Ectodermal cell (in vitro differentiated cells): ENCODE measurements at regions not wholly inside any gene's neighbourhood (a gene's known extent, or its start where the extent isn't known, plus 50 kb on each side); places are given as distances from the start of the nearest gene placed in this dataset.

Source experiments
- H3K27ac ChIP-seq: 2 replicates; pipeline ENCODE4 v1.7.0; 2013; ENCODE audit warnings: mild to moderate bottlenecking, low read depth, low read length; ENCODE audit not compliant: insufficient read depth, poor library complexity, severe bottlenecking
- H3K27me3 ChIP-seq: 2 replicates; pipeline ENCODE4 v1.7.0; 2013; ENCODE audit warnings: mild to moderate bottlenecking, low read length; ENCODE audit not compliant: insufficient read depth, control insufficient read depth, poor library complexity, severe bottlenecking
- H3K36me3 ChIP-seq: one replicate; pipeline ENCODE4 v1.7.0; 2013; ENCODE audit warnings: low read length; ENCODE audit not compliant: control insufficient read depth, insufficient read depth
- H3K4me1 ChIP-seq: one replicate; pipeline ENCODE4 v1.7.0; 2013; ENCODE audit warnings: low read length; ENCODE audit not compliant: control insufficient read depth, insufficient read depth
- H3K4me3 ChIP-seq: 2 replicates; pipeline ENCODE4 v1.7.0; 2013; ENCODE audit warnings: low read depth, low read length, control low read depth; ENCODE audit not compliant: insufficient read depth
- H3K9me3 ChIP-seq: 2 replicates; pipeline ENCODE4 v1.7.0; 2013; ENCODE audit warnings: mild to moderate bottlenecking, low read length, moderate library complexity; ENCODE audit not compliant: control insufficient read depth
- WGBS, 2 experiments: methylation state at CpG; one replicate each; pipeline ENCODE4 v1.1.7; 2013; ENCODE audit warnings: missing lambda C conversion rate in 2 of 2; 5-methylcytosine and 5-hydroxymethylcytosine counted together

GRCh38 chr2:223365158-223365679, 236.9 kb downstream of the SCG2 start:
- Histone ChIP-seq H3K9me3 (no peaks in the 10 kb centered on the region), H3K4me1 (no peaks in the 10 kb centered on the region), H3K36me3 (no peaks in the 10 kb centered on the region), H3K27ac (no peak overlapping the region), H3K4me3 (no peak overlapping the region), H3K27me3 (no peaks in the 10 kb centered on the region)
- 76 to 77% methylated on average over 5 of the region's 5 CpGs for WGBS, 2 experiments

GRCh38 chr2:223366566-223366965, 235.6 kb downstream of the SCG2 start:
- no peaks in the 10 kb centered on the region for H3K36me3 ChIP-seq
- H3K27me3 ChIP-seq, result no peaks in the 10 kb centered on the region
- no peak overlapping the region for H3K4me3 ChIP-seq
- H3K9me3 ChIP-seq, result no peaks in the 10 kb centered on the region
- H3K4me1 ChIP-seq, result no peaks in the 10 kb centered on the region
- no peak overlapping the region for H3K27ac ChIP-seq
- WGBS, 2 experiments, result 93 to 94% methylated on average over 5 of the region's 5 CpGs

GRCh38 chr2:223368481-223368880, 233.7 kb downstream of the SCG2 start:
- H3K27ac ChIP-seq, result no peak overlapping the region
- H3K36me3 ChIP-seq, result no peaks in the 10 kb centered on the region
- H3K4me3 ChIP-seq, result no peak overlapping the region
- WGBS, 2 experiments, result 76 to 86% methylated on average over 2 of the region's 2 CpGs
- no peaks in the 10 kb centered on the region for H3K4me1 ChIP-seq
- H3K27me3 ChIP-seq, result no peaks in the 10 kb centered on the region
- no peaks in the 10 kb centered on the region for H3K9me3 ChIP-seq

- 86 to 95% methylated on average over 2 to 3 of the region's 3 CpGs for WGBS, 2 experiments
- no peak overlapping the region for H3K27ac ChIP-seq
- H3K27me3 ChIP-seq, result no peaks in the 10 kb centered on the region
- no peaks in the 10 kb centered on the region for H3K4me1 ChIP-seq
- no peak overlapping the region for H3K4me3 ChIP-seq
- H3K9me3 ChIP-seq, result no peaks in the 10 kb centered on the region
- no peaks in the 10 kb centered on the region for H3K36me3 ChIP-seq
Observed at GRCh38 chr2:223369889-223370288, 232.3 kb downstream of the SCG2 start.

GRCh38 chr2:223383315-223383714, 218.8 kb downstream of the SCG2 start:
- H3K27me3 ChIP-seq, result no peaks in the 10 kb centered on the region
- no peaks in the 10 kb centered on the region for H3K4me1 ChIP-seq
- H3K27ac ChIP-seq, result no peak overlapping the region
- 100% methylated on average over 1 of the region's 1 CpG; no CpG with 5 or more reads in 1 of the 2 experiments for WGBS, 2 experiments
- no peaks in the 10 kb centered on the region for H3K36me3 ChIP-seq
- no peak overlapping the region for H3K4me3 ChIP-seq
- H3K9me3 ChIP-seq, result no peaks in the 10 kb centered on the region

DNA sequence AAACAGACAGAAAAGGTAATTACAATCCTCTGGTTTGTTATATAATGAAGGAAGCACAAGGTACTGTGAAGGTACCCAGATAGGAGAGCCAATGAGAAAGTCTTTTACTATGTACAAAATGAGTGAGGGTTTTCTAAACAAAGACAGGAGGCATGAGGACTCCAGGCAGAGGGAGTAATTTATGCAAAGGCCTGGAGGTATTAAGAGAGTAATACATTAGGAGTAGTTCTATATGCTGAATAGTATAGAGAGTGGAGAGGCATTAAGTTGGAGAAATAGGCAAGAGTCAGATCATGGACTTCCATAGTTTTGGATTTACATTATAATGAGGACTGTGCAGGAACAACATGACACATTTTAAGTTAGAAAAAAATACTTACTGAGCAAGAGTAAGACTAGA, 216.0 kb downstream of the SCG2 start:
- Histone ChIP-seq H3K9me3 (no peaks in the 10 kb centered on the region), H3K36me3 (no peaks in the 10 kb centered on the region), H3K4me3 (no peak overlapping the region), H3K27ac (no peak overlapping the region), H3K4me1 (no peaks in the 10 kb centered on the region), H3K27me3 (no peaks in the 10 kb centered on the region)

- no peak overlapping the region for H3K27ac ChIP-seq
- no peaks in the 10 kb centered on the region for H3K9me3 ChIP-seq
- no peaks in the 10 kb centered on the region for H3K27me3 ChIP-seq
- WGBS, 2 experiments, result 91 to 100% methylated on average over 1 to 4 of the region's 4 CpGs
- H3K4me3 ChIP-seq, result no peak overlapping the region
- H3K4me1 ChIP-seq, result no peaks in the 10 kb centered on the region
- no peaks in the 10 kb centered on the region for H3K36me3 ChIP-seq
Observed at GRCh38 chr2:223386984-223387383, 215.2 kb downstream of the SCG2 start.

GRCh38 chr2:223389624-223390023, 212.5 kb downstream of the SCG2 start:
- Histone ChIP-seq H3K4me3 (no peak overlapping the region), H3K36me3 (no peaks in the 10 kb centered on the region), H3K27ac (no peak overlapping the region), H3K4me1 (no peaks in the 10 kb centered on the region), H3K27me3 (no peaks in the 10 kb centered on the region), H3K9me3 (peaks cover 2% of the 10 kb centered on the region)
- 81 to 86% methylated on average over 4 to 5 of the region's 5 CpGs for WGBS, 2 experiments

- Histone ChIP-seq H3K4me3 (no peak overlapping the region), H3K36me3 (no peaks in the 10 kb centered on the region), H3K27me3 (no peaks in the 10 kb centered on the region), H3K27ac (no peak overlapping the region), H3K4me1 (no peaks in the 10 kb centered on the region), H3K9me3 (peaks cover 2% of the 10 kb centered on the region)
- WGBS, 2 experiments, result no CpG with 5 or more reads among the region's 2 CpGs
Observed at GRCh38 chr2:223396993-223397392, 205.2 kb downstream of the SCG2 start.

DNA sequence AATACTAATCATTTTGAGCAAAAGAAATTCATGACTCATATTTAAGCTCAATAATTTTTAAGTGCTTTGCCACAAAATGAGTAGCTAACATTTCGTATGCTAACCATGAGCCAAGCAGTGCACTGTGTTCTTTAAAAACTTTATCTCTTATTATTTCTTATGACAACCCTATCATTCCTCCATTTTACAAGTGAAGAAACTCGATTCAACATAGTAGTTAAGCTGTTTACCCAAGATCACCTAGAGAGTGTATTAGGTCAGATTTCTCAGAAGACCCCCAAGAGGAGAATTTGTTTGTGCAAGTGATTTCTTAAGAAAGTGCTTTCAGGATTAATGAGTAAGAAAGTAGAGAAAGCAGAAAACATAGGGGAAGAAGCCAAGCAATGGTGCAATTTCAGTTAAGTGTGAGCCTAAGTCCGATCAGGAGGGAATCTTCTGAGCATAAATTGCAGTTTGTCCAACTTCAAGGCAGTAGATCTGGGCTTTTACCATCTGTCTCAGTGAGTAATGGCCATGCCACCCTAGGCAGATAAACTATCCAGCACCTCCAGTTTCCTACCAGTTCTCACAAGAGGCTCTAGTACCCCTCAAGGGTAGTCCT, 202.7 kb downstream of the SCG2 start:
- H3K4me3 ChIP-seq, result no peak overlapping the region
- WGBS, 2 experiments, result 94 to 98% methylated on average over 3 of the region's 3 CpGs
- no peak overlapping the region for H3K27ac ChIP-seq

DNA sequence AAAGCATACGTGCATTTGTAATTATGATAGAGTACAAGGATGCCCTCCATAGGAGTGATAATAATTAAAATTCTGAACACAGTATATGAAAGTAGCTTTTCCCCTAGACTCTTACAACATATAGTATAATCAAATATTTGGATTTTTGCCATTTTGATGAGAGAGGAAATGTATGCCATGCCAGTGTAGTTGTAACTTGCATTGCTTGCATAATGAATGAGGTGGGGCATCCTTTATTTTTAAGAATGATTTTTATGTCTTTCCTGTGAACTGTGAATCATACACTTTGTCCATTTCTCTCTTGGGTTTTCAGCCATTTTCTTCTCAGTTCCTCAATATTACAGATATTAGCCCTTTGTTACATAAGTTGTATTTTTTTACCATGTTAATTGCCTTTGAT, 197.5 kb downstream of the SCG2 start:
- Histone ChIP-seq H3K4me3 (no peak overlapping the region), H3K4me1 (no peaks in the 10 kb centered on the region), H3K27me3 (no peaks in the 10 kb centered on the region), H3K27ac (no peak overlapping the region), H3K9me3 (no peaks in the 10 kb centered on the region), H3K36me3 (no peaks in the 10 kb centered on the region)
- WGBS, 2 experiments, result 100% methylated on average over 1 of the region's 1 CpG; no CpG with 5 or more reads in 1 of the 2 experiments

More for the DNA sequence above, 202.7 kb downstream of the SCG2 start:
- Histone ChIP-seq H3K36me3 (no peaks in the 10 kb centered on the region), H3K27me3 (no peaks in the 10 kb centered on the region), H3K9me3 (no peaks in the 10 kb centered on the region), H3K4me1 (no peaks in the 10 kb centered on the region)
